Erythroblast (primary cell): ENCODE measurements at regions not wholly inside any gene's neighbourhood (a gene's known extent, or its start where the extent isn't known, plus 50 kb on each side); places are given as distances from the start of the nearest gene placed in this dataset.

Experiments
- GATA1 ChIP-seq: IDR thresholded peaks from 2 replicates; pipeline ENCODE4 v1.6.1; 2011; ENCODE audit warnings: low read depth, mild to moderate bottlenecking, control low read depth, low read length, moderate library complexity
- POLR2A ChIP-seq: IDR thresholded peaks from 2 replicates; pipeline ENCODE4 v1.6.1; 2011; ENCODE audit warnings: mild to moderate bottlenecking, low read length

DNA sequence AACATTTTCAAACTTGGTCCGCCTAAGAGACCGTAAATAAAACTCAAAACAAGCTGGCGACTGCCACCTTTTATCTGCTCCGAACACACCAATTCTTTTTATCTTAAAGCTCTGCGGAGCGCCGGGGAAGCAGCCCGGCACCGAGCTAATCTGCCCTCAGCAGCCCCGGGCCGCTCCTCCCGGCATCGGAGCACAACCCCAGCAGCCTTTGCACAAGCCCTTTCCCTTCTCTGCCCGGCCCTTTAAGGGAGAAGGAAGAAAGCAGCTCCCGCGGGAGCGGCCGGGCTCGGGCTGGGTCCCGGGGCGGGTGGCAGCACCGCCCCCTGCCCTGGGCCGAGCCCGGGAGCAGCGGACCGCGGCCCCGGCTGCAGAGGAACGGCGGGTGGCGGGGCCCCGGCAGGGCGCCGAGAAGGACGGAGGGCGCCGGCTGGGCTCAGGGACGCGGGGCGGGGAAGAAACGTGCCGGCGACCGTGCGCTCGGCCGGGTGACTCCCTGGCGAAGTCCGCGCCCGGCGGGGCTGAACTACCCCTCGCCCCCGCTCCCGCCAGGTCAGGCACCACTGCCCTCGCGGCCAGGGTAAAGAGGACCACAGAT, 133.6 kb upstream of the C11orf58 start:
- peak; percentile 82 for TF ChIP-seq POLR2A
- peak; percentile 81 for TF ChIP-seq GATA1
